NCI-H1417 (cell line): ENCODE measurements at regions not wholly inside any gene's neighbourhood (a gene's known extent, or its start where the extent isn't known, plus 50 kb on each side); places are given as distances from the start of the nearest gene placed in this dataset.

ENCODE experiments used
- DNase-seq, 3 experiments: peaks; one replicate each; lab custom pipeline; 2025; lab: John Stamatoyannopoulos, UW

- no peak for DNase-seq
These were observed 147.5 kb downstream of the ACKR3 start for GRCh38 chr2:236717120-236717519.

GRCh38 chr2:236717729-236718128 lies 148.1 kb downstream of the ACKR3 start:
- DNase-seq: no peak

- no peak for DNase-seq
These were observed 148.8 kb downstream of the ACKR3 start for GRCh38 chr2:236718207-236718992.

- DNase-seq: no peak
These were observed 149.6 kb downstream of the ACKR3 start for GRCh38 chr2:236719192-236719635.

GRCh38 chr2:236720974-236721540 lies 151.4 kb downstream of the ACKR3 start:
- peak in 1 of 3 experiments; percentile 83 for DNase-seq

GRCh38 chr2:236724200-236724599 lies 154.6 kb downstream of the ACKR3 start:
- no peak for DNase-seq

- no peak for DNase-seq
These were observed 157.3 kb downstream of the ACKR3 start for GRCh38 chr2:236726701-236727450.

- DNase-seq: no peak
These were observed 159.5 kb downstream of the ACKR3 start for GRCh38 chr2:236728916-236729670.

GRCh38 chr2:236730393-236730792 lies 160.8 kb downstream of the ACKR3 start:
- DNase-seq: no peak

- no peak for DNase-seq
These were observed 162.3 kb downstream of the ACKR3 start for GRCh38 chr2:236731767-236732580.

GRCh38 chr2:236733156-236733555 lies 163.5 kb downstream of the ACKR3 start:
- no peak for DNase-seq

GRCh38 chr2:236735825-236736238 lies 166.2 kb downstream of the ACKR3 start:
- DNase-seq: no peak

- no peak for DNase-seq
These were observed 168.4 kb downstream of the ACKR3 start for GRCh38 chr2:236738030-236738429.

- no peak for DNase-seq
These were observed 169.3 kb downstream of the ACKR3 start for GRCh38 chr2:236738896-236739295.

GRCh38 chr2:236739663-236740062 lies 170.0 kb downstream of the ACKR3 start:
- no peak for DNase-seq

- DNase-seq: peak in 1 of 3 experiments; percentile 19
These were observed 170.9 kb downstream of the ACKR3 start for GRCh38 chr2:236740506-236740905.

- DNase-seq: no peak
These were observed 173.7 kb downstream of the ACKR3 start for GRCh38 chr2:236743039-236743920.

GRCh38 chr2:236743921-236744280 lies 174.3 kb downstream of the ACKR3 start:
- DNase-seq: no peak

GRCh38 chr2:236744281-236744705 lies 174.7 kb downstream of the ACKR3 start:
- no peak for DNase-seq

- DNase-seq: no peak
These were observed 175.1 kb downstream of the ACKR3 start for GRCh38 chr2:236744716-236745115.
